ENCODE measurements at regions not wholly inside any gene's neighbourhood (a gene's known extent, or its start where the extent isn't known, plus 50 kb on each side); places are given as distances from the start of the nearest gene placed in this dataset.
A peak's percentile ranks its signal among the peaks of the same experiment; 100 is the strongest.
"Not testable (repeated sequence)": the region's sequence is repeated elsewhere in the genome, so short reads cannot be mapped to it uniquely, and the experiment has no call there.

GRCh38 chr1:68675336-68675735 is 178.5 kb upstream of the DEPDC1 start:
- peak; percentile 1 for DNase-seq

- no peak for DNase-seq
Measured at GRCh38 chr1:68677684-68678351, 180.9 kb upstream of the DEPDC1 start.

- DNase-seq: no peak
Measured at GRCh38 chr1:68696221-68696620, 199.3 kb upstream of the DEPDC1 start.

GRCh38 chr1:68703921-68704354 is 207.1 kb upstream of the DEPDC1 start:
- DNase-seq: no peak

GRCh38 chr1:68704800-68705443 is 208.0 kb upstream of the DEPDC1 start:
- no peak for DNase-seq

GRCh38 chr1:68705466-68705865 is 208.6 kb upstream of the DEPDC1 start:
- no peak for DNase-seq

- no peak for DNase-seq
Measured at GRCh38 chr1:68706639-68707317, 209.9 kb upstream of the DEPDC1 start.

- peak; percentile 2 for DNase-seq
Measured at GRCh38 chr1:68717330-68717729, 220.4 kb upstream of the DEPDC1 start.

- DNase-seq: no peak
Measured at GRCh38 chr1:68720476-68720875, 223.6 kb upstream of the DEPDC1 start.

- DNase-seq: no peak
Measured at GRCh38 chr1:68723791-68724190, 226.9 kb upstream of the DEPDC1 start.

- DNase-seq: peak; percentile 2
Measured at GRCh38 chr1:68725001-68725752, 228.3 kb upstream of the DEPDC1 start.

GRCh38 chr1:68739486-68739885 is 242.6 kb upstream of the DEPDC1 start:
- DNase-seq: not testable (repeated sequence)

GRCh38 chr1:68745011-68745410 is 248.1 kb upstream of the DEPDC1 start:
- DNase-seq: no peak

- no peak for DNase-seq
Measured at GRCh38 chr1:68745451-68745850, 248.6 kb upstream of the DEPDC1 start.

- no peak for DNase-seq
Measured at GRCh38 chr1:68746378-68746777, 249.5 kb upstream of the DEPDC1 start.

GRCh38 chr1:68751723-68752122 is 254.8 kb upstream of the DEPDC1 start:
- DNase-seq: no peak

- DNase-seq: no peak
Measured at GRCh38 chr1:68758666-68759209, 261.9 kb upstream of the DEPDC1 start.

- no peak for DNase-seq
Measured at GRCh38 chr1:68767941-68768340, 271.1 kb upstream of the DEPDC1 start.

- DNase-seq: no peak
Measured at GRCh38 chr1:68770817-68771216, 273.9 kb upstream of the DEPDC1 start.

GRCh38 chr1:68777851-68778250 is 281.0 kb upstream of the DEPDC1 start:
- DNase-seq: no peak

- not testable (repeated sequence) for DNase-seq
Measured at GRCh38 chr1:68779841-68780240, 283.0 kb upstream of the DEPDC1 start.

- DNase-seq: no peak
Measured at GRCh38 chr1:68780919-68781318, 284.0 kb upstream of the DEPDC1 start.

- no peak for DNase-seq
Measured at GRCh38 chr1:68782890-68783289, 286.0 kb upstream of the DEPDC1 start.
